ENCODE measurements at regions not wholly inside any gene's neighbourhood (a gene's known extent, or its start where the extent isn't known, plus 50 kb on each side); places are given as distances from the start of the nearest gene placed in this dataset.

- DNase-seq (ENCODE audit: low read depth) = no peak
- no peak overlapping the region for H3K4me3 ChIP-seq (ENCODE audit: low read depth, low read length)
- TF ChIP-seq CTCF (IDR thresholded peaks at IDR 0.05; ENCODE audit: control insufficient read depth, extremely low read depth, insufficient read depth) = no peak
Observed at GRCh38 chr2:145102706-145103105, 582.8 kb upstream of the ZEB2 start.

- TF ChIP-seq CTCF (IDR thresholded peaks at IDR 0.05; ENCODE audit: control insufficient read depth, extremely low read depth, insufficient read depth) = no peak
- no peak overlapping the region for H3K4me3 ChIP-seq (ENCODE audit: low read depth, low read length)
- DNase-seq (ENCODE audit: low read depth) = no peak
Observed at GRCh38 chr2:145100301-145100700, 580.4 kb upstream of the ZEB2 start.

- no peak for TF ChIP-seq CTCF (IDR thresholded peaks at IDR 0.05; ENCODE audit: control insufficient read depth, extremely low read depth, insufficient read depth)
- no peak for DNase-seq (ENCODE audit: low read depth)
- no peak overlapping the region for H3K4me3 ChIP-seq (ENCODE audit: low read depth, low read length)
Observed at GRCh38 chr2:145096582-145096981, 576.7 kb upstream of the ZEB2 start.

- no peak for TF ChIP-seq CTCF (IDR thresholded peaks at IDR 0.05; ENCODE audit: control insufficient read depth, extremely low read depth, insufficient read depth)
- no peak for DNase-seq (ENCODE audit: low read depth)
- no peak overlapping the region for H3K4me3 ChIP-seq (ENCODE audit: low read depth, low read length)
Observed at GRCh38 chr2:145095641-145096435, 575.9 kb upstream of the ZEB2 start.

- H3K4me3 ChIP-seq (ENCODE audit: low read depth, low read length) = no peak overlapping the region
- no peak for DNase-seq (ENCODE audit: low read depth)
- TF ChIP-seq CTCF (IDR thresholded peaks at IDR 0.05; ENCODE audit: control insufficient read depth, extremely low read depth, insufficient read depth) = no peak
Observed at GRCh38 chr2:145094370-145094769, 574.5 kb upstream of the ZEB2 start.

- no peak for DNase-seq (ENCODE audit: low read depth)
- no peak for TF ChIP-seq CTCF (IDR thresholded peaks at IDR 0.05; ENCODE audit: control insufficient read depth, extremely low read depth, insufficient read depth)
- no peak overlapping the region for H3K4me3 ChIP-seq (ENCODE audit: low read depth, low read length)
Observed at GRCh38 chr2:145091967-145092366, 572.0 kb upstream of the ZEB2 start.
